ENCODE measurements at regions not wholly inside any gene's neighbourhood (a gene's known extent, or its start where the extent isn't known, plus 50 kb on each side); places are given as distances from the start of the nearest gene placed in this dataset.
"Not testable (repeated sequence)": the region's sequence is repeated elsewhere in the genome, so short reads cannot be mapped to it uniquely, and the experiment has no call there.

DNA sequence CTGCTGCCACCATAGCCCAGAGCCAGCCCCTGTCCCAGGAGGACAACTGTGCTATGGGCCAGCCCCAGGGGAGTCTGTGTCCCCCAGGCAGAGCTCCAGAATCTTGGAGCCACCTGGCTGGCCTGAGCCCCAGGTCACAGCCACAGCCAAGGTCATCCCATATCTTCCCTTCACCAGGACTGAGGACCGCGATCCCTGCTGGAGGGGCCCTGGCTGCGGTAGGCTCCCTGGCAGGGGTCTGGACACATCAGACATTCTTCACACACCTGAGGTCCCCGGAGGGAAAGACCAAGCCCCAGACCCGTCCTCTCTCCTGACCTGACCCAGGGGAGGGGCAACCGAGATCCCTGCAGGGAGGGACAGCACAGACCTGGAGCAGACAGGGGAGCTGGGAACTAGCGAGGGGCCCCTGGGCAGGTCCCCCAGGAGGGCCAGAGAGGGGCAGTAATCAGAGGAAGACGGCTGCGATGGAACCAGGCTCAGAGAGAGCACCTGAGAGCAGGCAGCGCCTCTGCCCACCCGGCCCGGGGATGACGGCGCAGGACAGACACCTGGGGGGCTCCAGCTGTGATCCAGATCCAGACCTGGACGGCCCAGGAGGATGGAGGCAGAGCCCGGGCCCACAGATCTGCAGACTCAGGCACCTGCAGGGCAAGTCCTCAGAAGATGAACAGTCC, 103.2 kb upstream of the EIF5 start:
- H3K4me3 ChIP-seq (ENCODE audit: low read depth, low read length) = no peak overlapping the region
- TF ChIP-seq, protein P1, sequence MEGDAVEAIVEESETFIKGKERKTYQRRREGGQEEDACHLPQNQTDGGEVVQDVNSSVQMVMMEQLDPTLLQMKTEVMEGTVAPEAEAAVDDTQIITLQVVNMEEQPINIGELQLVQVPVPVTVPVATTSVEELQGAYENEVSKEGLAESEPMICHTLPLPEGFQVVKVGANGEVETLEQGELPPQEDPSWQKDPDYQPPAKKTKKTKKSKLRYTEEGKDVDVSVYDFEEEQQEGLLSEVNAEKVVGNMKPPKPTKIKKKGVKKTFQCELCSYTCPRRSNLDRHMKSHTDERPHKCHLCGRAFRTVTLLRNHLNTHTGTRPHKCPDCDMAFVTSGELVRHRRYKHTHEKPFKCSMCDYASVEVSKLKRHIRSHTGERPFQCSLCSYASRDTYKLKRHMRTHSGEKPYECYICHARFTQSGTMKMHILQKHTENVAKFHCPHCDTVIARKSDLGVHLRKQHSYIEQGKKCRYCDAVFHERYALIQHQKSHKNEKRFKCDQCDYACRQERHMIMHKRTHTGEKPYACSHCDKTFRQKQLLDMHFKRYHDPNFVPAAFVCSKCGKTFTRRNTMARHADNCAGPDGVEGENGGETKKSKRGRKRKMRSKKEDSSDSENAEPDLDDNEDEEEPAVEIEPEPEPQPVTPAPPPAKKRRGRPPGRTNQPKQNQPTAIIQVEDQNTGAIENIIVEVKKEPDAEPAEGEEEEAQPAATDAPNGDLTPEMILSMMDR (IDR thresholded peaks at IDR 0.05; ENCODE audit: low read depth, low read length) = no peak
- H3K27ac ChIP-seq = no peak overlapping the region
- no peaks in the 10 kb centered on the region for H3K36me3 ChIP-seq
- H3K9me3 ChIP-seq (ENCODE audit: severe bottlenecking) = no peaks in the 10 kb centered on the region
- H3K27me3 ChIP-seq (ENCODE audit: insufficient read depth, low read depth, severe bottlenecking) = no peaks in the 10 kb centered on the region
- DNase-seq = no peak

DNA sequence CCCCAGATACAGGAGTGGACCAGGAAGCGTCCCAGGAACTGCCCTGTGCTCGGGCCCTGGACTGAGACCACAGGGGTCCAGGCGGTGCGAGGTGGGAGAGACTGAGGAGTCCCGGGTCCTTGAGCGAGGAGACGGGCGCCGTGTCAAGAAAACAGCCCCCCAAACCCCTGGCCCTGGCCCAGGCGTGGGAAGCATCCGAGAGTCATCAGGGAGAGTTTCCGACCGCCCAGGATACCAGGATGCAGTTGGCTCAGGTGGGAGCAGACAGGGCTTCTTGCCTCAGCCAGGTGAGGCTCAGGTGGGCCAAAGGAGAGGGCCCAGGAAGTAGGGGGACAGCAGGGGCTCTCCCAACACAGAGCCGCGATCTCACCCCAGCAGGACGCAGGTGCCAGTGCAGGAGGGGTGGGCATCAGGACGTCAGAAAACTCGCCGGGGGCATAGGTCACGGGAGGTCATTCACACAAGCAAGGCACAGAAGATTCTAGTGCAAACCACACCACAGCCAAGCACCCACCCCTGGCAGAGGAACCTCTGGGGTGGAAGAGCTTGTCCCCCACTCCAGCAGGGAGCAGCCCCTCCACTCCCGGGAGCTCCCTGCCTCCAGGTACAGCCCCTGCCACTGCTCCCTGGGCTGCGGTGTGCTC, 102.5 kb upstream of the EIF5 start:
- H3K4me3 ChIP-seq (ENCODE audit: low read depth, low read length) = no peak overlapping the region
- no peaks in the 10 kb centered on the region for H3K9me3 ChIP-seq (ENCODE audit: severe bottlenecking)
- no peaks in the 10 kb centered on the region for H3K27me3 ChIP-seq (ENCODE audit: insufficient read depth, low read depth, severe bottlenecking)
- TF ChIP-seq, protein P1 (IDR thresholded peaks at IDR 0.05; ENCODE audit: low read depth, low read length) = no peak
- peak overlapping the region; percentile 59; the same call in 1 of the 2 replicates for H3K27ac ChIP-seq
- H3K36me3 ChIP-seq = no peaks in the 10 kb centered on the region
- DNase-seq = no peak

DNA sequence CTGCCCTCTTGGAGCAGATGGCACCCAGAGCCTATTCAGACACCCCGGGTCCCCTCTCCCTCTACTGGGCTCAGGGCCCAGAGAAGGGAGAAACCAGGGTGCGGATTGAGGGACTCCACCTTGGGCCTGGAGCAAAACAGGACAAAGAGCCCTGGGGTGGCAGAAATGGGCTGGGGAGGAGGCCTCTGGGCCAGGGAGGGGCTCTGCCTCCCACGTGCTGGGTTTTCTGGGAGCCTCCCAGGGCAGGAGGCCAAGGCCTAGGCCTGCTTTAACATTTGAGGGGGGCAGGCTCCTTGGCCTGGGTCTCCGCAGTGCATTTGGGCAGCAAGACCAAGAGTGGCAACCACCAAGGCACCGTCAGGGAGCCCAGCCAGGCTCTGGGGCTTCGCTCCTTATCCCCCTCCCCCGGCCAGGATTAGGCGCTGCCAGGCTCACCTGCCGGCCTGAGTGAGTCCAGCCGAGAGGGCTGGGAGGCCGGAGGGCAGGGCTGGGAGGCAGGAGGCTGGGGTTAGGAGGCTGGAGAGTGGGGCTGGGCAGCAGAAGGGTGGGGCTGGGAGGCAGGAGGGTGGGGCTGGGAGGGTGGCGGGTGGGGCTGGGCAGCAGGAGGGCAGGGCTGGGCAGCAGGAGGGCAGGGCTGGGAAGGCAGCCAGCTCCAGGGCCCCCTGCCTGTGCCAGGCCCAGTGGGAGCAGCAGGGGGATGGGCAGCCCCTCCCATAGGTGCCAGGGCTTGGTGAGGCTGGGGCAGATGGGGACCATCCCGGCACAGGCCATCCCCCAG, 101.8 kb upstream of the EIF5 start:
- H3K27ac ChIP-seq = peak overlapping the region; percentile 59; the same call in 1 of the 2 replicates
- TF ChIP-seq, protein P1 (IDR thresholded peaks at IDR 0.05; ENCODE audit: low read depth, low read length) = no peak
- DNase-seq = peak; percentile 38

DNA sequence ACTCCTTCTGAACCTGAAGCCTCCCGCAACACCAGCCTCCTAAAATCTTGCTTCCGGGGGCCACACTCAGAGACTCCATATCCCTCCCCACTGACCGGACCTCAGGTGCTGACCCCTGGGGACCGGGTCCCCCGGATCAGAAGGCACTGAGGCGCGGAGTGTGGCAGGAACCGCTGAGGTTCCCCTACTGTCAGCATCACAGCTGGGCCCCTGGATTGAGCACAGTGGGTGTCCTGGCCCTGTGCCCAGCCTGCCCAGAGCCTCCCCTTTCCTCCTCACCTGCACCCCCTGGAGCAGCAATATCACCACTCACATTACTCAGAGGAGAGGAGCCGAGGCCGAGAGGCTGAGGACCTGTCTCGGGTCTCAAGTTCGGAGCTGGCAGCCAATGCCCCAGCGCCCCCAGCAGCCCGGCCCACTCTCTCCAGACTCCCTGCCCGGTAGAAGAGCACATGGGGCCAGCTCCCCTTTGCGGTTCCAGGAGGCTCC, 101.2 kb upstream of the EIF5 start:
- no peaks in the 10 kb centered on the region for H3K36me3 ChIP-seq
- TF ChIP-seq, protein P1 (IDR thresholded peaks at IDR 0.05; ENCODE audit: low read depth, low read length) = no peak
- no peaks in the 10 kb centered on the region for H3K27me3 ChIP-seq (ENCODE audit: insufficient read depth, low read depth, severe bottlenecking)
- no peaks in the 10 kb centered on the region for H3K9me3 ChIP-seq (ENCODE audit: severe bottlenecking)
- H3K27ac ChIP-seq = 0 out of 2 replicates have a peak overlapping the region, but pooled peaks have one; percentile 8
- no peak for DNase-seq
- H3K4me3 ChIP-seq (ENCODE audit: low read depth, low read length) = no peak overlapping the region

More for the DNA sequence above, 101.8 kb upstream of the EIF5 start:
- H3K4me3 ChIP-seq (ENCODE audit: low read depth, low read length) = no peak overlapping the region
- H3K9me3 ChIP-seq (ENCODE audit: severe bottlenecking) = no peaks in the 10 kb centered on the region
- H3K36me3 ChIP-seq = no peaks in the 10 kb centered on the region
- H3K27me3 ChIP-seq (ENCODE audit: insufficient read depth, low read depth, severe bottlenecking) = no peaks in the 10 kb centered on the region

DNA sequence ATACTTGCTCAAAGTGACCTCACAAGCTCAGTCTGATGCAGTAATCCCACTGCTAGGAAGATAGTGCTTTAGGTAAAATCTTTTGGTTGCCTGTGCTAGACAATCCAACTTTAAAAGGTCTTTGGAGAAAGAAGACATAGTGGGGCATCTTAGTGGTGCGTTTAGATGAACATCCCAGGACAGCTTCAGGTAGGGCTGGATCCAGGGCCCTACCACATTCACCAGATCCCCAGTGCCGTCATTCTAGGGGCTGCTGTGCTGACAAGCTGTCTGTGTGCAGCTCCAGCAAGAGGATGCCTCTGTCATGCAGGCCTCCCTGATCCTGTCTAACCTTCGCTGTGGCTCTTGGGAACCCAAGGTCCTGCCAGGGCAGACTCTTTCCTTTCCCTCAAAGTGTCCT, 100.7 kb upstream of the EIF5 start:
- DNase-seq = no peak
- TF ChIP-seq, protein P1 (IDR thresholded peaks at IDR 0.05; ENCODE audit: low read depth, low read length) = no peak
- no peaks in the 10 kb centered on the region for H3K27me3 ChIP-seq (ENCODE audit: insufficient read depth, low read depth, severe bottlenecking)
- H3K27ac ChIP-seq = no peak overlapping the region
- H3K36me3 ChIP-seq = no peaks in the 10 kb centered on the region
- no peak overlapping the region for H3K4me3 ChIP-seq (ENCODE audit: low read depth, low read length)
- H3K9me3 ChIP-seq (ENCODE audit: severe bottlenecking) = peaks cover 4% of the 10 kb centered on the region

DNA sequence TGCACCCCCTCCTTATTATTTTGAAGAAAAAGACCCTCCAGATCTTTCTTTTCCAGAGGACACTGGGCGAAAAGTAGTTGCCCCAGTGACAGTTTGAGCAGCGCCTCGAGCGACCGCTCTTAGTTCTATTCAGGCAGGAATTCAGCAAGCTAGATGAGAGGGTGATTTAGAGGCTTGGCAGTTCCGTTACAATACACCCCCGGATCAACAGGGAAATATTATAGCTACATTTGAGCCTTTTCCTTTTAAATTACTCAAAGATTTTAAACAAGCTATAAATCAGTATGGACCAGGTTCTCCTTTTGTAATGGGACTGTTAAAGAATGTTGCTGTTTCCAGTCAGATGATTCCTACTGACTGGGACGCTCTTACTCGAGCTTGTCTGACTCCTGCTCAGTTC, 99.2 kb upstream of the EIF5 start:
- H3K4me3 ChIP-seq (ENCODE audit: low read depth, low read length); DNase-seq; H3K27me3 ChIP-seq (ENCODE audit: insufficient read depth, low read depth, severe bottlenecking); H3K36me3 ChIP-seq: not testable (repeated sequence)
- peaks cover 19% of the 10 kb centered on the region for H3K9me3 ChIP-seq (ENCODE audit: severe bottlenecking)
- H3K27ac ChIP-seq = peak overlapping the region; percentile 61

DNA sequence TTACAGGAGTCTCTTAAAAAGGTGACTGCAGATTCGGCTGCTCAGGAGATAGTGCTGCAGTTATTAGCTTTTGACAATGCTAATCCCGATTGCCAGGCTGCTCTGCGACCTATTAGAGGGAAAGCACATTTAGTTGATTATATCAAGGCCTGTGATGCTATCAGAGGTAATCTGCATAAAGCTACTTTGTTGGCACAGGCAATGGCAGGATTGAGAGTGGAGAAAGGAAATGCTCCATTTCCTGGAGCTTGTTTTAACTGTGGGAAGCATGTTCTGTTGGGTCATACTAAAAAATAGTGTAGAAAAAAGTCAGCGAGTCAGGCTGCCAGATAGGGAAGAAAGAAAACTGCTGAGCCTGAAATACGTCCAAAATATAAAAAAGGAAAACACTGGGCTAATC, 98.5 kb upstream of the EIF5 start:
- peak overlapping the region; percentile 61 for H3K27ac ChIP-seq
- DNase-seq = peak; percentile 70
- peaks cover 19% of the 10 kb centered on the region for H3K9me3 ChIP-seq (ENCODE audit: severe bottlenecking)
- H3K4me3 ChIP-seq (ENCODE audit: low read depth, low read length) = peak overlapping the region; percentile 16
- H3K27me3 ChIP-seq (ENCODE audit: insufficient read depth, low read depth, severe bottlenecking); H3K36me3 ChIP-seq: not testable (repeated sequence)

All from WERI-Rb-1 (cell line).